H54 (cell line): ENCODE measurements at regions not wholly inside any gene's neighbourhood (a gene's known extent, or its start where the extent isn't known, plus 50 kb on each side); places are given as distances from the start of the nearest gene placed in this dataset.

Source experiments
- DNase-seq: peaks from one replicate; pipeline ENCODE4 v3.0.0; 2011; ENCODE audit warnings: low spot score, mixed read lengths; ENCODE audit not compliant: insufficient read length
- FAIRE-seq: peaks from 3 replicates; lab custom pipeline; 2011; peaks lifted over from hg19 to GRCh38; lab: Jason Lieb, UNC
- POLR2A ChIP-seq: IDR thresholded peaks from 2 replicates; pipeline ENCODE4 v1.6.1; 2011; ENCODE audit warnings: low read depth, mild to moderate bottlenecking, low read length

- no peak for TF ChIP-seq POLR2A
- DNase-seq (no peak), FAIRE-seq (no peak)
Observed at GRCh38 chr2:11030036-11030435, 118.3 kb downstream of the KCNF1 start.

GRCh38 chr2:11030909-11031308, 119.2 kb downstream of the KCNF1 start:
- no peak for FAIRE-seq
- no peak for DNase-seq
- TF ChIP-seq POLR2A: no peak

GRCh38 chr2:11031876-11032275, 120.1 kb downstream of the KCNF1 start:
- FAIRE-seq (no peak), DNase-seq (no peak)
- TF ChIP-seq POLR2A: no peak

GRCh38 chr2:11032396-11032795, 120.7 kb downstream of the KCNF1 start:
- DNase-seq (no peak), FAIRE-seq (no peak)
- no peak for TF ChIP-seq POLR2A

GRCh38 chr2:11033114-11033513, 121.4 kb downstream of the KCNF1 start:
- DNase-seq (no peak), FAIRE-seq (no peak)
- no peak for TF ChIP-seq POLR2A

- DNase-seq (no peak), FAIRE-seq (no peak)
- no peak for TF ChIP-seq POLR2A
Observed at GRCh38 chr2:11038641-11039040, 116.6 kb upstream of the SLC66A3 start.

- DNase-seq (no peak), FAIRE-seq (no peak)
- TF ChIP-seq POLR2A: no peak
Observed at GRCh38 chr2:11040992-11041391, 114.3 kb upstream of the SLC66A3 start.

- DNase-seq (no peak), FAIRE-seq (no peak)
- TF ChIP-seq POLR2A: no peak
Observed at GRCh38 chr2:11042841-11043240, 112.4 kb upstream of the SLC66A3 start.

GRCh38 chr2:11043245-11043644, 112.0 kb upstream of the SLC66A3 start:
- FAIRE-seq: no peak

GRCh38 chr2:11044201-11044600, 111.1 kb upstream of the SLC66A3 start:
- DNase-seq (no peak), FAIRE-seq (no peak)
- no peak for TF ChIP-seq POLR2A

More at GRCh38 chr2:11043245-11043644, 112.0 kb upstream of the SLC66A3 start:
- no peak for TF ChIP-seq POLR2A
- DNase-seq: no peak

GRCh38 chr2:11045294-11045693, 110.0 kb upstream of the SLC66A3 start:
- FAIRE-seq (no peak), DNase-seq (no peak)
- TF ChIP-seq POLR2A: no peak

- DNase-seq: no peak
- FAIRE-seq: no peak
- TF ChIP-seq POLR2A: no peak
Observed at GRCh38 chr2:11048335-11049008, 106.8 kb upstream of the SLC66A3 start.

- no peak for FAIRE-seq
- DNase-seq: no peak
- TF ChIP-seq POLR2A: no peak
Observed at GRCh38 chr2:11050565-11050964, 104.7 kb upstream of the SLC66A3 start.

- no peak for FAIRE-seq
- no peak for TF ChIP-seq POLR2A
- DNase-seq: no peak
Observed at GRCh38 chr2:11051280-11051679, 104.0 kb upstream of the SLC66A3 start.

- FAIRE-seq (no peak), DNase-seq (no peak)
- no peak for TF ChIP-seq POLR2A
Observed at GRCh38 chr2:11053546-11053945, 101.7 kb upstream of the SLC66A3 start.
